Peyer's patch (tissue), 4 donors: ENCODE measurements at regions not wholly inside any gene's neighbourhood (a gene's known extent, or its start where the extent isn't known, plus 50 kb on each side); places are given as distances from the start of the nearest gene placed in this dataset.
"Not testable (repeated sequence)": the region's sequence is repeated elsewhere in the genome, so short reads cannot be mapped to it uniquely, and the experiment has no call there.

ENCODE experiments used
- DNase-seq, 3 donors: peaks; one replicate each; pipeline ENCODE4 v3.0.0-alpha.2; 2017 to 2019
- H3K27ac ChIP-seq, 4 donors: fragments of 200-600 bp; sonication (generic); one replicate each; pipeline ENCODE4 v1.5.1; 2016 to 2019
- H3K27me3 ChIP-seq, 2 donors: fragments of 200-600 bp; sonication (generic); one replicate each; pipeline ENCODE4 v1.5.1; 2019
- H3K36me3 ChIP-seq, 3 donors: fragments of 200-600 bp; sonication (generic); one replicate each; pipeline ENCODE4 v1.5.1; 2016 to 2019
- H3K4me1 ChIP-seq, 4 donors: fragments of 200-600 bp; sonication (generic); one replicate each; pipeline ENCODE4 v1.5.1; 2016 to 2019
- H3K4me3 ChIP-seq, 4 donors: fragments of 200-600 bp; sonication (generic); 1 replicate in 3 of 4; 2 replicates in 1 of 4; pipeline ENCODE4 v1.5.1; 2016 to 2019; ENCODE audit warnings: mild to moderate bottlenecking in 1 of 4
- H3K9me3 ChIP-seq, 4 donors: fragments of 200-600 bp; sonication (generic); one replicate each; pipeline ENCODE4 v1.5.1; 2016 to 2019; ENCODE audit warnings: mild to moderate bottlenecking in 1 of 4
- CTCF ChIP-seq, 6 experiments: fragments of 450-650 bp in 4 of 6; fragments of 200-600 bp in 2 of 6; sonication (generic) in 1 of 6; IDR thresholded peaks; one replicate each; pipeline ENCODE4 v1.5.1; 2017 to 2019; ENCODE audit warnings: antibody characterized with exemption in 6 of 6, mild to moderate bottlenecking in 3 of 6, moderate library complexity in 1 of 6
- POLR2A ChIP-seq, 2 donors: fragments of 450-650 bp; IDR thresholded peaks; one replicate each; pipeline ENCODE4 v1.5.1; 2017; ENCODE audit warnings: antibody characterized with exemption in 2 of 2, mild to moderate bottlenecking in 2 of 2, moderate library complexity in 2 of 2

- TF ChIP-seq CTCF (IDR thresholded peaks at IDR 0.05), result no peak
- TF ChIP-seq POLR2A (IDR thresholded peaks at IDR 0.05), result no peak
- no peak overlapping the region for H3K27ac ChIP-seq
Observed at GRCh38 chr5:82984786-82985735, 92.1 kb downstream of the TMEM167A start.

GRCh38 chr5:82982846-82983245, 94.3 kb downstream of the TMEM167A start:
- H3K4me1 ChIP-seq, result no peaks in the 10 kb centered on the region
- no peak for TF ChIP-seq CTCF (IDR thresholded peaks at IDR 0.05)
- TF ChIP-seq POLR2A (IDR thresholded peaks at IDR 0.05), result no peak
- no peaks in the 10 kb centered on the region for H3K9me3 ChIP-seq
- DNase-seq, result no peak
- no peaks in the 10 kb centered on the region for H3K27me3 ChIP-seq
- no peak overlapping the region for H3K27ac ChIP-seq
- no peak overlapping the region for H3K4me3 ChIP-seq
- H3K36me3 ChIP-seq, result no peaks in the 10 kb centered on the region

More at GRCh38 chr5:82984786-82985735, 92.1 kb downstream of the TMEM167A start:
- H3K36me3 ChIP-seq, result no peaks in the 10 kb centered on the region
- DNase-seq, result no peak
- no peaks in the 10 kb centered on the region for H3K9me3 ChIP-seq
- no peaks in the 10 kb centered on the region for H3K4me1 ChIP-seq
- no peak overlapping the region for H3K4me3 ChIP-seq
- H3K27me3 ChIP-seq, result no peaks in the 10 kb centered on the region

- not testable (repeated sequence) for H3K4me3 ChIP-seq, H3K27me3 ChIP-seq, H3K36me3 ChIP-seq, H3K4me1 ChIP-seq, H3K27ac ChIP-seq, DNase-seq
- H3K9me3 ChIP-seq, result peaks cover 0 to 16% (median 4%) of the 10 kb centered on the region in 4 donors
Observed at GRCh38 chr5:82976887-82977286, 100.3 kb downstream of the TMEM167A start.

- Histone ChIP-seq H3K36me3 (no peaks in the 10 kb centered on the region), H3K27me3 (no peaks in the 10 kb centered on the region), H3K4me3 (no peak overlapping the region), H3K4me1 (no peaks in the 10 kb centered on the region), H3K27ac (no peak overlapping the region), H3K9me3 (peaks cover 0 to 16% (median 4%) of the 10 kb centered on the region in 4 donors)
- DNase-seq, result no peak
- no peak for TF ChIP-seq POLR2A (IDR thresholded peaks at IDR 0.05)
- TF ChIP-seq CTCF (IDR thresholded peaks at IDR 0.05), result no peak
Observed at GRCh38 chr5:82975812-82976211, 101.4 kb downstream of the TMEM167A start.

- Histone ChIP-seq H3K4me1 (no peaks in the 10 kb centered on the region), H3K4me3 (no peak overlapping the region), H3K27me3 (no peaks in the 10 kb centered on the region), H3K27ac (no peak overlapping the region), H3K36me3 (no peaks in the 10 kb centered on the region), H3K9me3 (peaks cover 0 to 16% (median 4%) of the 10 kb centered on the region in 4 donors)
- DNase-seq, result no peak
- no peak for TF ChIP-seq POLR2A (IDR thresholded peaks at IDR 0.05)
- no peak for TF ChIP-seq CTCF (IDR thresholded peaks at IDR 0.05)
Observed at GRCh38 chr5:82975396-82975795, 101.8 kb downstream of the TMEM167A start.

GRCh38 chr5:82974346-82974745, 102.8 kb downstream of the TMEM167A start:
- H3K9me3 ChIP-seq, result peaks cover 0 to 16% (median 4%) of the 10 kb centered on the region in 4 donors
- DNase-seq, H3K36me3 ChIP-seq, H3K4me1 ChIP-seq, H3K27ac ChIP-seq, H3K4me3 ChIP-seq, H3K27me3 ChIP-seq: not testable (repeated sequence)
